Endothelial cell of umbilical vein (primary cell): ENCODE measurements at regions not wholly inside any gene's neighbourhood (a gene's known extent, or its start where the extent isn't known, plus 50 kb on each side); places are given as distances from the start of the nearest gene placed in this dataset.

Experiments used
- BruUV-seq: library from RNA; stranded (reverse); fragments of 400-500 nt; replicated peaks from 2 replicates; lab custom pipeline; 2021; lab: Mats Ljungman, UMichigan
- CTCF ChIA-PET: fragments of 300-600, 350-600 bp; sonication (Branson Sonifier 250); formaldehyde crosslinking; loops from one replicate; lab custom pipeline; 2021; ENCODE audit warnings: antibody characterized with exemption, inconsistent platforms; lab: Charles Lee
- POLR2A ChIA-PET: fragments of 300-600, 350-600 bp; sonication (Branson Sonifier 250); formaldehyde crosslinking; loops from one replicate; lab custom pipeline; 2021; ENCODE audit warnings: antibody characterized with exemption, inconsistent platforms; lab: Charles Lee
- DNase-seq: peaks from one replicate; pipeline ENCODE4 v3.0.0-alpha.2; 2011; ENCODE audit warnings: low read depth, low spot score
- FAIRE-seq: peaks from 2 replicates; lab custom pipeline; 2011; peaks lifted over from hg19 to GRCh38; lab: Jason Lieb, UNC
- H2AFZ ChIP-seq: 2 replicates; pipeline ENCODE4 v1.6.0; 2012; ENCODE audit warnings: low read depth, low read length, control low read depth, inconsistent platforms
- H3K27ac ChIP-seq: 2 replicates; pipeline ENCODE4 v1.5.1; 2011; ENCODE audit warnings: low read depth, mild to moderate bottlenecking, control low read depth, low read length, moderate library complexity; ENCODE audit not compliant: insufficient read depth
- H3K27me3 ChIP-seq, 2 experiments: 2 replicates each; pipeline versions ENCODE4 v1.6.0 to v1.6.1; 2011; ENCODE audit warnings: low read length in 2 of 2, mixed read lengths in 1 of 2; ENCODE audit not compliant: control insufficient read depth in 2 of 2, insufficient read depth in 2 of 2
- H3K36me3 ChIP-seq, 2 experiments: 2 replicates in 1 of 2; 3 replicates in 1 of 2; pipeline ENCODE4 v1.5.1; 2011; ENCODE audit warnings: low read length in 2 of 2, mild to moderate bottlenecking in 1 of 2, moderate library complexity in 1 of 2; ENCODE audit not compliant: control insufficient read depth in 2 of 2, insufficient read depth in 2 of 2; ENCODE audit errors: extremely low read depth in 1 of 2
- H3K4me1 ChIP-seq: 3 replicates; pipeline ENCODE4 v1.5.1; 2011; ENCODE audit warnings: mild to moderate bottlenecking, low read length; ENCODE audit not compliant: control insufficient read depth, insufficient read depth; ENCODE audit errors: extremely low read depth
- H3K4me2 ChIP-seq: 2 replicates; pipeline ENCODE4 v1.6.1; 2011; ENCODE audit warnings: low read length, control low read depth, mixed read lengths; ENCODE audit not compliant: insufficient read depth
- H3K4me3 ChIP-seq, 3 experiments: fragments of 200-600 bp in 1 of 3; sonication (generic), shearing (Covaris generic) in 1 of 3; replicated peaks in 1 of 3; 2 replicates each; pipeline ENCODE4 v1.5.1; 2011 to 2016; ENCODE audit warnings: control low read depth in 3 of 3, low read length in 3 of 3, mild to moderate bottlenecking in 2 of 3, inconsistent platforms in 1 of 3, low read depth in 1 of 3, moderate library complexity in 1 of 3; ENCODE audit not compliant: insufficient read depth in 1 of 3
- H3K79me2 ChIP-seq: 2 replicates; pipeline ENCODE4 v1.6.0; 2012; ENCODE audit warnings: low read length, inconsistent platforms; ENCODE audit not compliant: control insufficient read depth, insufficient read depth
- H3K9ac ChIP-seq: replicated peaks from 2 replicates; pipeline ENCODE3; 2011; ENCODE audit warnings: low read length, control low read depth; ENCODE audit not compliant: insufficient read depth; ENCODE audit errors: extremely low read depth
- H3K9me1 ChIP-seq: replicated peaks from 3 replicates; pipeline ENCODE4 v1.6.0; 2011; ENCODE audit warnings: mild to moderate bottlenecking, low read length; ENCODE audit not compliant: control insufficient read depth, insufficient read depth; ENCODE audit errors: extremely low read depth
- H3K9me3 ChIP-seq: replicated peaks from 2 replicates; pipeline ENCODE4 v1.5.1; 2012; ENCODE audit warnings: low read length, inconsistent platforms; ENCODE audit not compliant: control insufficient read depth, insufficient read depth
- H4K20me1 ChIP-seq: replicated peaks from 2 replicates; pipeline ENCODE3; 2011; ENCODE audit warnings: mild to moderate bottlenecking, low read length; ENCODE audit not compliant: control insufficient read depth, insufficient read depth; ENCODE audit errors: extremely low read depth
- EZH2 ChIP-seq: IDR thresholded peaks from 2 replicates; pipeline ENCODE4 v1.6.1; 2012; ENCODE audit warnings: borderline replicate concordance, low read depth, mild to moderate bottlenecking, moderate library complexity, low read length, inconsistent platforms; ENCODE audit not compliant: severe bottlenecking
- FOS ChIP-seq: IDR thresholded peaks from 2 replicates; pipeline ENCODE4 v1.6.1; 2011; ENCODE audit warnings: mild to moderate bottlenecking, low read length, moderate library complexity, borderline replicate concordance; ENCODE audit not compliant: insufficient read depth
- GATA2 ChIP-seq: IDR thresholded peaks from 2 replicates; pipeline ENCODE4 v1.7.0; 2011; ENCODE audit warnings: low read depth, mild to moderate bottlenecking, moderate library complexity, mixed read lengths, low read length; ENCODE audit not compliant: insufficient read length, insufficient read depth
- JUN ChIP-seq: IDR thresholded peaks from 2 replicates; pipeline ENCODE4 v1.6.1; 2011; ENCODE audit warnings: borderline replicate concordance, low read depth; ENCODE audit not compliant: insufficient read length, insufficient read depth
- MYC ChIP-seq: IDR thresholded peaks from one replicate; pipeline ENCODE4 v1.6.1; 2011; ENCODE audit warnings: mild to moderate bottlenecking, low read depth, low read length
- POLR2A ChIP-seq: IDR thresholded peaks from 2 replicates; pipeline ENCODE4 v1.6.1; 2012; ENCODE audit warnings: low read depth, mild to moderate bottlenecking, control low read depth, low read length
- POLR2AphosphoS5 ChIP-seq: IDR thresholded peaks from 2 replicates; pipeline ENCODE4 v1.6.1; 2012; ENCODE audit warnings: low read depth, mild to moderate bottlenecking, control low read depth, low read length, moderate library complexity; ENCODE audit not compliant: insufficient read depth
- dilution Hi-C: fragments of 300-500 bp; cut with MboI; formaldehyde crosslinking; loops from one replicate; pipeline ENCODE4 v1.15.0; 2019; ENCODE audit warnings: low sequenced_read_pairs; ENCODE audit not compliant: extremely low pct_ligation_motif_present
- intact Hi-C: fragments of 100-400 bp; cut with micrococcal nuclease; formaldehyde crosslinking; loops from one replicate; pipeline ENCODE4 v1.10.0; 2022
- TF ChIP-seq, protein P1 (sequence below), 2 donors: IDR thresholded peaks; 1 replicate in 1 of 2; 2 replicates in 1 of 2; pipeline ENCODE4 v1.5.1; 2011; ENCODE audit warnings: low read length in 2 of 2, mild to moderate bottlenecking in 2 of 2, moderate library complexity in 2 of 2, control low read depth in 1 of 2, inconsistent platforms in 1 of 2, low read depth in 1 of 2; ENCODE audit not compliant: insufficient read depth in 1 of 2; ENCODE audit errors: extremely low read depth in 1 of 2
- TF ChIP-seq, protein P2 (sequence below): IDR thresholded peaks from 2 replicates; pipeline ENCODE4 v1.6.1; 2011; ENCODE audit not compliant: insufficient read depth, insufficient read length

DNA sequence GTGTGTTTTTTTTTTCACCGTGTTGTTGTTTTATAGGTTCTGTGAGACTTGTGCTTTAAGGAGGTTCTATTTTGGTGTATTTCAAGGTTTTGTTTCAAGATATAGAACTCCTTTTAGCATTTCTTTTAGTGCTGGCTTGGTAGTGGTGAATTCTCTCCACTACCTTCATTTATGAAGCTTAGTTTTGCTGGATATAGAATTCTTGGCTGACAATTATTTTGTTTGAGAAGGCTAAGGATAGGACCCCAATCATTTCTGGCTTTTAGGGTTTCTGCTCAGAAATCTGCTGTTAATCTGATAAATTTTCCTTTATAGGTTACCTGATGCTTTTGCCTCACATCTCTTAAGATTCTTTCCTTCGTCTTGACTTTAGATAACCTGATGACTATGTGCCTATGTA is 66.8 kb downstream of the MSTN start:
- no peak for FAIRE-seq
- dilution Hi-C loops: no loop called here
- no TSS peak for BruUV-seq

More for the DNA sequence above, 66.8 kb downstream of the MSTN start:
- TF ChIP-seq, protein P1, sequence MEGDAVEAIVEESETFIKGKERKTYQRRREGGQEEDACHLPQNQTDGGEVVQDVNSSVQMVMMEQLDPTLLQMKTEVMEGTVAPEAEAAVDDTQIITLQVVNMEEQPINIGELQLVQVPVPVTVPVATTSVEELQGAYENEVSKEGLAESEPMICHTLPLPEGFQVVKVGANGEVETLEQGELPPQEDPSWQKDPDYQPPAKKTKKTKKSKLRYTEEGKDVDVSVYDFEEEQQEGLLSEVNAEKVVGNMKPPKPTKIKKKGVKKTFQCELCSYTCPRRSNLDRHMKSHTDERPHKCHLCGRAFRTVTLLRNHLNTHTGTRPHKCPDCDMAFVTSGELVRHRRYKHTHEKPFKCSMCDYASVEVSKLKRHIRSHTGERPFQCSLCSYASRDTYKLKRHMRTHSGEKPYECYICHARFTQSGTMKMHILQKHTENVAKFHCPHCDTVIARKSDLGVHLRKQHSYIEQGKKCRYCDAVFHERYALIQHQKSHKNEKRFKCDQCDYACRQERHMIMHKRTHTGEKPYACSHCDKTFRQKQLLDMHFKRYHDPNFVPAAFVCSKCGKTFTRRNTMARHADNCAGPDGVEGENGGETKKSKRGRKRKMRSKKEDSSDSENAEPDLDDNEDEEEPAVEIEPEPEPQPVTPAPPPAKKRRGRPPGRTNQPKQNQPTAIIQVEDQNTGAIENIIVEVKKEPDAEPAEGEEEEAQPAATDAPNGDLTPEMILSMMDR (IDR thresholded peaks at IDR 0.05; ENCODE audit: extremely low read depth in 1 of 2, insufficient read depth in 1 of 2, low read depth in 1 of 2, low read length in 2 of 2): no peak
- no peak for TF ChIP-seq GATA2
- TF ChIP-seq, protein P2, sequence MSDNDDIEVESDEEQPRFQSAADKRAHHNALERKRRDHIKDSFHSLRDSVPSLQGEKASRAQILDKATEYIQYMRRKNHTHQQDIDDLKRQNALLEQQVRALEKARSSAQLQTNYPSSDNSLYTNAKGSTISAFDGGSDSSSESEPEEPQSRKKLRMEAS: no peak
- no peak for TF ChIP-seq FOS
- no peak for TF ChIP-seq POLR2A
- TF ChIP-seq JUN: no peak
- TF ChIP-seq EZH2: no peak
- TF ChIP-seq MYC: no peak
- no peak for TF ChIP-seq POLR2AphosphoS5
- no peaks in the 10 kb centered on the region for H3K9me3 ChIP-seq
- DNase-seq: no peak
- no peak overlapping the region for H3K4me2 ChIP-seq
- intact Hi-C loops: no loop called here
- H3K9ac ChIP-seq: no peak overlapping the region
- no peak overlapping the region for H3K27ac ChIP-seq
- peaks cover 0 to 4% of the 10 kb centered on the region in 2 experiments for H3K27me3 ChIP-seq
- H3K36me3 ChIP-seq: no peaks in the 10 kb centered on the region
- no peaks in the 10 kb centered on the region for H3K9me1 ChIP-seq
- POLR2A ChIA-PET: no interaction called here
- CTCF ChIA-PET: interaction anchor here (1.0 to 2.3 kb wide), 4 partner anchors 10 to 335 kb away, joined by 3 to 9 read pairs (median 4); no protein-coding TSS in a partner anchor
- no peak overlapping the region for H2AFZ ChIP-seq
- H3K79me2 ChIP-seq: no peaks in the 10 kb centered on the region
- no peaks in the 10 kb centered on the region for H4K20me1 ChIP-seq
- no peaks in the 10 kb centered on the region for H3K4me1 ChIP-seq
- no peak overlapping the region for H3K4me3 ChIP-seq
